ENCODE measurements at regions not wholly inside any gene's neighbourhood (a gene's known extent, or its start where the extent isn't known, plus 50 kb on each side); places are given as distances from the start of the nearest gene placed in this dataset.

DNA sequence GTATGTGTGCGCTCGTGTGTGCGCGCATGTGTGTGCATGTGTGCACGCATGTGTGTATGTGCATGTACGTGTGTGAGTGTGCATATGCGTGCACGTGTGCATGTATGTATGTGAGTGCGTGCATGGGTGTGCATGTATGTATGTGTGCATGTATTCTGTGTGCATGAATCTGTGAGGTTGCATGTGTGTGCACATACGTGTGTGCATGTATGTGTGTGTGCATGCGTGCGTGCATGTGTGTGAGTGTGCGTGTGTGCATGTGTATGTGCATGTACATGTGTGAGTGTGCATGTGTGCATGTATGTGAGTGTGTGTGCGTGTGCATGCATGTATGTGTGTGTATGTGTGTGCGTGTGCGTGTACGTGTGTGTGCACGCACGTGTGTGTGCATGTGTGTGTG, 241.5 kb downstream of the SHOX start:
- ChIA-PET CTCF (no interaction called here), POLR2A (no interaction called here)
- TF ChIP-seq, protein P1, sequence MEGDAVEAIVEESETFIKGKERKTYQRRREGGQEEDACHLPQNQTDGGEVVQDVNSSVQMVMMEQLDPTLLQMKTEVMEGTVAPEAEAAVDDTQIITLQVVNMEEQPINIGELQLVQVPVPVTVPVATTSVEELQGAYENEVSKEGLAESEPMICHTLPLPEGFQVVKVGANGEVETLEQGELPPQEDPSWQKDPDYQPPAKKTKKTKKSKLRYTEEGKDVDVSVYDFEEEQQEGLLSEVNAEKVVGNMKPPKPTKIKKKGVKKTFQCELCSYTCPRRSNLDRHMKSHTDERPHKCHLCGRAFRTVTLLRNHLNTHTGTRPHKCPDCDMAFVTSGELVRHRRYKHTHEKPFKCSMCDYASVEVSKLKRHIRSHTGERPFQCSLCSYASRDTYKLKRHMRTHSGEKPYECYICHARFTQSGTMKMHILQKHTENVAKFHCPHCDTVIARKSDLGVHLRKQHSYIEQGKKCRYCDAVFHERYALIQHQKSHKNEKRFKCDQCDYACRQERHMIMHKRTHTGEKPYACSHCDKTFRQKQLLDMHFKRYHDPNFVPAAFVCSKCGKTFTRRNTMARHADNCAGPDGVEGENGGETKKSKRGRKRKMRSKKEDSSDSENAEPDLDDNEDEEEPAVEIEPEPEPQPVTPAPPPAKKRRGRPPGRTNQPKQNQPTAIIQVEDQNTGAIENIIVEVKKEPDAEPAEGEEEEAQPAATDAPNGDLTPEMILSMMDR (IDR thresholded peaks at IDR 0.05; ENCODE audit: control extremely low read depth, extremely low read depth, low read depth, missing control alignments) = no peak
- DNase-seq (ENCODE audit: extremely low spot score) = no peak

DNA sequence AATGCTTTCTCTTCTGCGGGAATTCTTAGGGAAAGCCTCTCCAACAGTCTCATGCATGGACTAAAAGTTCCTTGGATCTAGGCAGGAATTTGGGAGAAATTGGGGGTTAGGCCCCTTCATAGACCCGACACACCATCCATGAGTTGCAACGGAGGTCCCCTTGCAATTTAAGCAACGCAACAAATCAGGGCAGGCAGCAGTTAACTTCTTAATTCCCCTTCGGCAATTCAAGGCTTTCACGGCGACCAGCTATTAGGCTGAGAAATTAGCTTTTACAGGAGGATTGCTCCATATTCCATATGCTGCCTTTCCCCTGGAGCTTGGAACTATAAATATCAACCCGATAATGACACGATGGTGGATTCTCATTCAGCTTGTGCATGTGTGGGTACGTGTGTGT, 241.0 kb downstream of the SHOX start:
- no peak for DNase-seq (ENCODE audit: extremely low spot score)
- ChIA-PET POLR2A (no interaction called here), CTCF (no interaction called here)
- TF ChIP-seq, protein P1 (IDR thresholded peaks at IDR 0.05; ENCODE audit: control extremely low read depth, extremely low read depth, low read depth, missing control alignments) = no peak

DNA sequence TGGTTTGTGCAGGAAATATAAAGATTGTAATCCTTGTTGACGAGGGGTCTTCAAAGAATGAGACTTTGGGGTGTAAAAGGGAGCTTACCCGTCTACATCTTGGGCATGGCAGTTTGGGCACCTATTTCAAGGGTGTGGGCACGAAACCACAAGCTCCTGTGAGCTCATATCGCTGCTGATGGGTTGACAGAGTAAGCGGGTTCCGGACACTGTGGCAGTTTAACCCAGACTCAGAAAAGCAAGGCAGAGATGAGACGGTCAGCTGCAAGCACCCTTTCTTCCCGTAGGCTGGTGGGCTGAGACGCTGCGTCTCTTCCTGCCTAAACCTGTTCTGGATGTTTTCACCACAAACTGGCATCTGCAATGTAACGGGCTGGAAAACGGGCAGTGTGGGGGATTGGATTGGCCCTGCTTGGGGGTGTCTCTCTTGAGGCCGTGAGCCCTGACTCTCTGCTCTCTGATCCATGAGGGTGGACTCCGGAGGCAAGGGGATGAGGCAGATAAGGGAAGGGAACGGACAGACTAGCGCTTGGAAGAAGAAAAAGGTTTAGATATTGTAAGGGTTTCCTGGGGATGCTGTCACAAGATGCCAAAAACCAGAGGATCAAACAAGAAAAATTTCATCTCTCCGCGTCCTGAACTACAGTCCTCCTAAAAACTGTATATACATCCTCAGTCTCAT, 237.5 kb downstream of the SHOX start:
- POLR2A ChIA-PET = no interaction called here
- TF ChIP-seq, protein P1 (IDR thresholded peaks at IDR 0.05; ENCODE audit: control extremely low read depth, extremely low read depth, low read depth, missing control alignments) = no peak
- DNase-seq (ENCODE audit: extremely low spot score) = no peak
- CTCF ChIA-PET = no interaction called here

DNA sequence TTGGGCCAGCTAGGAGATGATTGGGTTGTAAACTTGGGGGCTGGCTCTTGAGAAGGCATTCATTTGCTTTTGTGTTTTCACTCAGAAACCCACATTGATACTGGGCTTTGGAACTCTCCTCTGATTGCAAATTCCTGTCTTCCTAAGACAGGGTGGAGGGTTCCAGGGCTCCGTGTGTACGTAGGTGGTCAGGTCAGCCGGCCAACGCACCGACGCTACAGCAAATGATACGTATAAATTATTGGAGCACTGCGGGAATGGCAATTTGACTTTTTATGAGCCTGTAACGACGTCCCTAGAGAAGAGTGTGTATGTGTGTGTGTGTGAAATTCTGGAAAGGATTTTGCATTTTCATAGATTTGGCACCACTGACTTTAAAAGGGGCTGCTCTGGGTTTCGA, 236.9 kb downstream of the SHOX start:
- TF ChIP-seq, protein P1 (IDR thresholded peaks at IDR 0.05; ENCODE audit: control extremely low read depth, extremely low read depth, low read depth, missing control alignments) = no peak
- DNase-seq (ENCODE audit: extremely low spot score) = no peak
- ChIA-PET CTCF (no interaction called here), POLR2A (no interaction called here)

DNA sequence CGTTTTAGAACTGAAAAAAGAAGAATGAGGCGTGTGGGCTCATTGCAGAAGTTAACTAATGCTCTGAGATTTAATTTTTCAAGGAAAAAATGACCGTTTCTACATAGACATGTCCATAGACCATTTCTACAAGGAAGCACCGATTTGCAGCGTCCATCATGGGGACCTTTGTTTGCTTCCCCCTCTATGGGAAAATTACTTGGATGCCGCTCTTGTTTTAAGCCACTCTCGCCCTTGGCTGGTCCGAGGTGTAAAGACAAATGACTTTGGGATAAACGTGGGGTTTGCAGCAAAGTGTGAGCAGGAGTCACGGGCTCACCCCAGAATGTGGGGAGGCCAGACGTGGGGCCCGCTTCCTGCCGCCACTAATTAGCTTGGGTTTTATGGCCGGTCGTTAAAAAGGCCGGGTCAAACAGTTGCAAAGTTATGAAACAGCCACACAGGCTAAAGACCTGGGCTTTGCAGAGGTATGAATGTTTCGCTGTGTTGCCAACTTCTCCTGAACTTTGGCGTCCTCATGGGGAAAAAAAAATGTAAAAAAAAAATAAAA, 235.9 kb downstream of the SHOX start:
- DNase-seq (ENCODE audit: extremely low spot score) = no peak
- TF ChIP-seq, protein P1 (IDR thresholded peaks at IDR 0.05; ENCODE audit: control extremely low read depth, extremely low read depth, low read depth, missing control alignments) = no peak
- ChIA-PET POLR2A (no interaction called here), CTCF (no interaction called here)

DNA sequence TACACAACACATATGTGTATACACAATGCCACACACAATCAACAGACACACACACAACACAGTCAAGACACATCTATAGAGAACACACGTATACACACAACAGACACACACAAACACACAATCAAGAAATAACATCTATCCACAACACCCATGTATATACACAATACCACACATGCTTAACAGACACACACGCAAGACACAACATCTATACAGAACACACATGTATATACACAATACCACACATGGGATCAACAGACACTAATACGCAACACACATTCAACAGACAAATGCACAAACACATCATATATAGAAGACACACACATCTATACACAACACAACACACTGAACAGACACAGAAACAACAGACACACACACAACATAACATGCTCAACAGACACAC, 234.8 kb downstream of the SHOX start:
- no peak for DNase-seq (ENCODE audit: extremely low spot score)
- TF ChIP-seq, protein P1 (IDR thresholded peaks at IDR 0.05; ENCODE audit: control extremely low read depth, extremely low read depth, low read depth, missing control alignments) = no peak
- CTCF ChIA-PET = no interaction called here
- POLR2A ChIA-PET = no interaction called here

All from GM10248 (cell line).